ENCODE measurements at regions not wholly inside any gene's neighbourhood (a gene's known extent, or its start where the extent isn't known, plus 50 kb on each side); places are given as distances from the start of the nearest gene placed in this dataset.
"Not testable (repeated sequence)": the region's sequence is repeated elsewhere in the genome, so short reads cannot be mapped to it uniquely, and the experiment has no call there.

- intact Hi-C loops (cut with DNase I): no loop called here
- no peak for DNase-seq
These were observed 114.2 kb downstream of the SOX4 start for GRCh38 chr6:21707524-21708319.

- DNase-seq: no peak
- intact Hi-C loops (cut with DNase I): no loop called here
These were observed 114.7 kb downstream of the SOX4 start for GRCh38 chr6:21708320-21708580.

GRCh38 chr6:21710216-21710615 lies 116.7 kb downstream of the SOX4 start:
- intact Hi-C loops (cut with DNase I): no loop called here
- no peak for DNase-seq

- DNase-seq: no peak
- intact Hi-C loops (cut with DNase I): no loop called here
These were observed 117.5 kb downstream of the SOX4 start for GRCh38 chr6:21710908-21711627.

GRCh38 chr6:21712213-21712612 lies 118.7 kb downstream of the SOX4 start:
- peak in 3 of 42 donors; percentile 2 to 13 (median 4) for DNase-seq
- intact Hi-C loops (cut with DNase I): no loop called here

- intact Hi-C loops (cut with DNase I): no loop called here
- DNase-seq: no peak
These were observed 119.9 kb downstream of the SOX4 start for GRCh38 chr6:21713481-21713880.

- DNase-seq: no peak
- intact Hi-C loops (cut with DNase I): no loop called here
These were observed 121.6 kb downstream of the SOX4 start for GRCh38 chr6:21715180-21715579.

GRCh38 chr6:21722510-21722909 lies 129.0 kb downstream of the SOX4 start:
- DNase-seq: no peak
- intact Hi-C loops (cut with DNase I): no loop called here

GRCh38 chr6:21726676-21727075 lies 133.1 kb downstream of the SOX4 start:
- intact Hi-C loops (cut with DNase I): no loop called here
- no peak for DNase-seq

- intact Hi-C loops (cut with DNase I): no loop called here
- no peak for DNase-seq
These were observed 134.6 kb downstream of the SOX4 start for GRCh38 chr6:21728141-21728540.

GRCh38 chr6:21729431-21729830 lies 135.9 kb downstream of the SOX4 start:
- intact Hi-C loops (cut with DNase I): no loop called here
- no peak for DNase-seq

GRCh38 chr6:21730533-21730932 lies 137.0 kb downstream of the SOX4 start:
- intact Hi-C loops (cut with DNase I): no loop called here
- DNase-seq: no peak

GRCh38 chr6:21731411-21732031 lies 138.0 kb downstream of the SOX4 start:
- intact Hi-C loops (cut with DNase I): no loop called here
- DNase-seq: no peak

GRCh38 chr6:21732032-21732730 lies 138.6 kb downstream of the SOX4 start:
- DNase-seq: not testable (repeated sequence)

GRCh38 chr6:21732731-21733130 lies 139.2 kb downstream of the SOX4 start:
- intact Hi-C loops (cut with DNase I): no loop called here
- DNase-seq: no peak

More at GRCh38 chr6:21732032-21732730, 138.6 kb downstream of the SOX4 start:
- intact Hi-C loops (cut with DNase I): not testable (repeated sequence)

GRCh38 chr6:21733311-21733710 lies 139.8 kb downstream of the SOX4 start:
- intact Hi-C loops (cut with DNase I): no loop called here
- DNase-seq: no peak

GRCh38 chr6:21734204-21734603 lies 140.7 kb downstream of the SOX4 start:
- intact Hi-C loops (cut with DNase I): no loop called here
- no peak for DNase-seq

- no peak for DNase-seq
- intact Hi-C loops (cut with DNase I): no loop called here
These were observed 144.9 kb downstream of the SOX4 start for GRCh38 chr6:21738180-21739094.

- no peak for DNase-seq
- intact Hi-C loops (cut with DNase I): no loop called here
These were observed 145.7 kb downstream of the SOX4 start for GRCh38 chr6:21739241-21739640.

Measured in head of caudate nucleus (tissue), 42 donors.